HG02588 (cell line): ENCODE measurements at regions not wholly inside any gene's neighbourhood (a gene's known extent, or its start where the extent isn't known, plus 50 kb on each side); places are given as distances from the start of the nearest gene placed in this dataset.

ENCODE experiments used
- ATAC-seq: cut with Tn5 transposase; IDR thresholded peaks from one replicate; pipeline ENCODE4 v1.9.1; 2021; ENCODE audit warnings: mild to moderate bottlenecking, moderate library complexity; ENCODE audit not compliant: unreplicated experiment

DNA sequence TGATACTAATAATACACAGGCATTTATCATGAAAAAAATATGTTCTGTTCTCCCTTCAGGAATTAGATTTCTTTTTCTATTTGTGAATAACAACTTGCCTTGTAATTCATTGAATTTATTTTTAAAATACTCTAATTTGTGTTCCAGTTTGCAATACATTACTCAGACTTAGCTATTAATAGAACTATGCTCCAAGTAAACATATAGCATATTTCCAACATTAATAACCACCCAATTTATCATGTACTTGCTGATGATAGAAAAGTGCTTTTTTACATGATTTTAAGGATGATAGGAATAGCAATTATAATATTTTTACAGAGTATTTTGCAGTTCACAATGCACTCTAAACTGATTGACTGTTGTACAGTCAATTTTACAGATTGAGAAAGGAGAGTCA, 338.8 kb upstream of the SEMA3D start:
- ATAC-seq, result no peak

DNA sequence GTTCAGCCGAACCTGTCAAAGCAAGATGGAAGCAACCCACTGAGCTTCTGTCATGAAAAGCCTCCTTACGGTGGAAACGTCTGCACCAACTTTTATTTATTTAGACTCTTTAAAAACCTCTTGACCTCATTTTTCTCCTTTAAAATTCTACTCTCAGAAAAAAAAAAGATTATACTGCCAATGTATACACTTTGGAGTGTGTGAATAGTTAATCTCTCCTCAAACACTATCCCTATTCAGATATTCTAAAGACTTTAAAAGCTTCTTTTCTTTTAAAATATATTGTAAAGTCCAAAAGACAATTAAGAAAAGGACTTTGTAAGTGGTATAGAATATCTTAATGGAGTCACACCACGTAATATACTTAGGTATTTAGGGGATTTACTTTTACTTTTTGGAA, 335.2 kb upstream of the SEMA3D start:
- ATAC-seq, result no peak

DNA sequence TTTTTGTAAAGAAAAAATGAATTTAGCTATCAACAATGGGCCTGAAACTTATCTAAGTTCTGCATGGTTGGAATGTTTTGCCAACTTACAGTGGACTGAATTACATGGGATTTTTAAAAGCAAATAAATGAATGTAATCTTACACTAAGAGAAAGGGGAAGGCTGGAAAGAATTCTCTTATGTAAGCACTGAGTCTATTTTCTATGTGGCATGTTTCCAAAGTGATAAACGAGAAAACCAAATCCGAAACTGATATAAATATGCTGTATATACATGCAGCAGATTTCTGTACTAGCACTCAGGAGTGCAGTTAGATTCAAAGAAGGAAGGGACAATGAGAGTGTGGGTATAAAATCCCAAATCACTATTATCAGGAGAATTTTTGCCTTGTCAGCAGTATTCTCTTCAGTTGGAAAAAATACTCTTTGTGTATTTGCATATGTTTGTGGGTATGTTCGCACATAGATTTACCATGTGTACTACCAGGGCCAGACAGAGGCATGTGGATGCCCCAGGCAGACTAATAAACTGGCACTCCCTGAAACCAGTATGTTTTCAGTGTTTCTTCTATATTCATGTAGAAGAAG, 334.3 kb upstream of the SEMA3D start:
- ATAC-seq, result no peak

DNA sequence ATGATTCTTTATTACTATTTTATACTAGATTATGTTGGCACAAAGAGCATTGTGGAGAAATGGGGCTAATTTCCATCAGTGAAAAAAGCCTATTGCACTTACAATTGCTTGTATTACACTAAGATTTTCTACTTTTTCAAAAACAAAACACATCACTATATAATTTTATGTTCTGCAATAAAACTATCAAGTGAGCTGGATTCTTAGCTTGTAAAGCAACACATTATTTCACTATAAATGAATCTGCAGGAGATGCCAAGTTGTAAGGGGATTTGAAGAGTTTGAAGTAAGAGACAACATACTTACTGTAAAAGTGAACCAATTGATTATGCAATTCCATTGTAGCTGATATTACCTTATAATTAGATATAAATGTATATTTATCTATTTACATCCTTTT, 333.3 kb upstream of the SEMA3D start:
- no peak for ATAC-seq

DNA sequence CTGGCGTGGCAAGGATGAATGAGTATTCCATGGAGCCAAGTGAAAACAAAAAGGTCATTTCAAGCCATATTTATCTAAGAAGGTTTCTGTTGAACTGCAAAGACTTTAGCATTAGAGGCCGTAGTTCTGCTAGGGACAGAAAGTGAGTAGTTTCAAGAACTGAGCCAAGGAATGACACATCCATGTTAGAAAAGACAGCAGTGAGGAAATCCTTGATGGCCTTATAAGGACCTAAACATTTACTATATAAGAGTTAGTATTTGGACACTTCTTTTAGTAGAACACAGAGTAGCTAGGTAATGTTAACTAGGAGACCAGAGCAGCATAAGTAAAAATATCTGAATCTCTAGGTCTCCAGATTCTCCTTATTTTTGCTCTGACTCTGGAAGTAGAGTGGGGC, 329.8 kb upstream of the SEMA3D start:
- no peak for ATAC-seq

DNA sequence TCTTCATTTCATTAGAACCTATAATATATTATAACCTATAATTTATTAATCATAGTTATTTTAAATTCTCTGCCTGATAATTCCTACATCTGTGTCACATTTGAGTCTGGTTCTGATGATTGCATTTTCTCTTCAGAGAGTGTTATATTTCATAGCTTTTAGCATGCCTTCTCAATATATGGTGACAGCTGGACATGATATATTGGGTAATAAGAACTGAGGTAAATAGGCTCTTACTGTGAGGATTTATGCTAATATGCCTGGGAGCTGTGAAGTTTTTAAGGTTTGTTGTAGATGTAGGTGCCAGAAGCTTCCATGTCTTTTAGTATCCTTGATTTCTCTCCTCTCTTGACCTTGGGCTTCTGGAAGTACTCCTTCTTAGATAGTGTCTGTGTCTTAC, 325.9 kb upstream of the SEMA3D start:
- ATAC-seq, result no peak

DNA sequence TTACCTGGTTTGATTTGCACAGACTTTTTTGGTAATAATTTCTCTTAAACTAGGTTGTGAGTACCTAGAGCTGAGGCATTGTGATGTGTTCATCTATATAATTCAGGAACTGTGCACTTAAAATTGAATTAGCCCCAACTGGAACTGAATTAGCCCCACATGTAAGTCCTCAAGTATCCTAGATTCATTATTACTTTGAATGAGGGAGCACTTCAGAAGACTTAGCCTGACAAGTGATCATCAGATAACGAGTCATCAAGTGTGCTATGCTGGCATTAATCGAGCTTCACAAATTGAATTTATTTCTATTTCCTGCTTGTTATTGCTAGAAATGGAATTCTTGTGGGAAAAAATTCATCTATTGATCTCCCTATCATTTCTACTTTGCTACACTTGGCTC, 323.4 kb upstream of the SEMA3D start:
- no peak for ATAC-seq

DNA sequence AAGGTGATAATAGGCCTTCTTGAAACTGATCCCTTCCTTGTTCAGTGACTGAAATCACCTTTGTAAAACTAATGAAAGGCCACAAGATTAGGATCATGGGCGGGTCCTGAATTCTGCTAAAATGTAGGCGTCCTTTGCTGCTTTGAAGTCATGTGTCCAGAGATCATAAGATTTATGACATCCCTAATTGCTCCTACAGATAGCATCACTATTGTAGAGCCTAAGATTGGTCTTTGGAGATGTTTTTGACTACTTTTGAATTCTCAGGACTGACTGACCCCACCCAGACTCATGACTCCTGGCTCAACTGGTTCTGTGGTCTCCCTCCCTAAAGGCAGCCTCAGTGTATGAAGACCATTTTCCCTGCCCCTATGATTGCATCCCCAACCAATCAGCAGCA, 322.6 kb upstream of the SEMA3D start:
- ATAC-seq, result no peak

DNA sequence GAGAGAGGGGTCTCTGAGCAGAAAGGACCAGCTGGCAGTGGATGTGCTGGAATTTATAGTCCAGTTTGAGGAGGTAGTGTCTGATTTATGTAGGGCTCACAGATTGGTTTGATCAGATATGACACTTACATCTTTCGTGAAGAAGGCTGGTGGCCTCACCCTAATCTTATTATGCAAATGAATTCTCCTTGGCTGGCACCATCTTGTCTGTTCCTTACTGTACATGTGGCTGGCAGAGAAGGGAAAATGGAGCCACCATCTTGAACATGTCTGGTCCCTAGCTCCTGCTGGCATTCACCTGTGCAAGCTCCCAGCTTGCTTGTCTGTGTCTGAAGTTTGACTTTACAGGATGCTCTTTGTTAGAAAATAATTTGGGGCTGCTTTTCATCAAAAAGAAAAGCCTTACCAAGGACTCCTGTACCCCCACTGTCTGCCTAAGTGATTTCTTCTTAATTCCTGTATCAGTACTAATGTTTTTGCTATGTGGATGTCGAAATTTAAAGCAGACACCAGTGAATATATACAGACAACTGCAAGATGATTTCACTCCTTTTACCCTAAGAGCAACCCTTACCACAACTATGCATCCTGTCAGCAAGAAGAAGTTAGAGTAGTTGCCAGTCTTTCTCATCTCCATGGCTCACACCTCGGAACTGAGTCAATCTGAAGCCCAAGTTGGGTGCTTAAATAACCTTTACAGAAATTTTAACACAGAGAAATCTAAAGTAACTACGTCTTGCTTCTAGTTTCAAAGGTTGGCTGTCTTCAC, 322.0 kb upstream of the SEMA3D start:
- no peak for ATAC-seq

DNA sequence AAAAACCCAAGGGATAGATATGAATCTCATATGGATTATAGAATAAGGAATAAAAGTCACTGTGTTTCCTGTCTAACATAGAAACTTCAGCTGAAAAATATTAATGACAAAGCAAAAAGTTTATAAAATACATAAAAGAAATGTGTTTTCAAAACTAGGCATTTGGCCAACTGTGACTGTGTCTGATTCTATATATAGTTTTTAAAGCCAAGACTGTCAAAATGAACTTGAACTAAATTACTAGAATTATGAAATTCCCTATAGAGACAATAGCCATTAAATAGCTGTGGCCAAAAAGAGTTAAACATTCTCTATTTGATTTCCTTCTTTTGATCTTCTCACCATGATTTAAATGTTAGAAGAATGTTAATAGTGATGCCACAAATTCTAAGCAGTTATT, 311.2 kb upstream of the SEMA3D start:
- no peak for ATAC-seq

DNA sequence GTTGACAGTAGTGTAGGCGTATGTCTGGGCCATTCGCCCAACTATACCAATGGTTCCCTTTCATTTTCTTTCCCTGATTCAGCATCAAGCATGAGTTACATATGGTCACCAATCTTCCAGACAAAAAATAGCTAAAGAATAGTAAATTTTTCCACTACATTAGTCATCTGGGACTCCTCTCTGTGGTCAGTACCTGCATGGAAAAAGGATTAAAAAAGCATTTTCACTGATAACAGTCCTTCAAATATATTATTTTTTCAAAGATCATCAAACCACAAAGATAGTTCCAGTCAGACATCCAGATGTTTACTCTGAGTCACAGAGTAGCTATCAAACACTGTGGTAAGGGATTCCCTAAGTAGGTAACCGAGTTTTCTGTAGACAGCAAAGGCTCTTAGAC, 302.6 kb upstream of the SEMA3D start:
- ATAC-seq, result no peak

DNA sequence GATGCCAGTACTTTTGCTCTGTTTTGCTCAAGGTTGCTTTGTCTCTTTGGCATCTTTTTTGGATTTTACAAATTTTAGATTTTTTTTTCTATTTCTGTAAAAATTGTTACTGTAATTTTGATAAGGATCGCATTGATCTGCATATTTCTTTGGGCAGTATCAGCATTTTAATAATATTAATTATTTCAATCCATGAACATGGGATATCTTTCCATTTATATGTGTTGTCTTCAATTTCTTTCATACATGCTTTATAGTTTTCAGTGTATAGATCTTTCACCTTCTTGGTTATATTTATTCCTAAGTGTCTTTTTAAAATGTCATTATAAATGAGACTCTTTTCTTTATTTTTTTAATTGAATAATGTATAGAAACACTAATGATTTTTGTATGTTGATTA, 301.6 kb upstream of the SEMA3D start:
- no peak for ATAC-seq

DNA sequence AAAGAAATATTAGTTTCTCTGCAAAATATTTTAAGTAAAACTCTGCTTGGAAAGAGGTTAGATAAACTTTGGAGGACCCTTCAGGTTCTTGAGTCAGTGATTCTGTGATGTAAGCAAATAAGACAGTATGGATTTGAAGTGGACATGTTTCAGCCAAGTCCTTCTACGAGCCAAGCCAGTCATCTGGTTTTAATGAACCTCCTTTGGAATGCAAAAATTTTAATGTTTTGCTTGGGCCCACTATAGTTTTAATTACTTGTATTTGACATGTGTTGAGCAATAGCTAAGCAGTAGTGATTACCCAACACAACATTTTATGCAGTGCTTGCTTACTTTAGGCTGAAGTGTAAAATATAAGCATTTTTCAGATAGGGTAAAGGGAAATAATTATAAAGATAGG, 296.3 kb upstream of the SEMA3D start:
- ATAC-seq, result no peak

DNA sequence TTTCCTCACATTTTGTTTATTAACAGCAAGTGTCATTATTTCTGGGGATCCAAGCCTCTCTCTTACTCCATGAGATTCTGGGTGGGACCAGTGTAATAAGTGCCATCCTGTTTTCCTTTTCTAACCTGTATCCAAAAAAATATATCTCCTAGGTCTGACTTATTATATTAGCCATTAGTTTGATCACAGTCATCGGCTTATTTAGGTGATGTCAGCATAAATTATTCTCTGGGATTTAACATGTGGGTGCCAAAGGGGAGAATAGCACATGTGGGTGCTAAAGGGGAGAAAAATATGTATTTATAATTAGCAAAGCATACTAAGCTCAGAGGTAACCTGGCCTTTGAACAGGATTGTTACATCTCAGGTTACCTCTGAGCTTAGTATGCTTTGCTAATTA, 293.8 kb upstream of the SEMA3D start:
- ATAC-seq, result no peak

DNA sequence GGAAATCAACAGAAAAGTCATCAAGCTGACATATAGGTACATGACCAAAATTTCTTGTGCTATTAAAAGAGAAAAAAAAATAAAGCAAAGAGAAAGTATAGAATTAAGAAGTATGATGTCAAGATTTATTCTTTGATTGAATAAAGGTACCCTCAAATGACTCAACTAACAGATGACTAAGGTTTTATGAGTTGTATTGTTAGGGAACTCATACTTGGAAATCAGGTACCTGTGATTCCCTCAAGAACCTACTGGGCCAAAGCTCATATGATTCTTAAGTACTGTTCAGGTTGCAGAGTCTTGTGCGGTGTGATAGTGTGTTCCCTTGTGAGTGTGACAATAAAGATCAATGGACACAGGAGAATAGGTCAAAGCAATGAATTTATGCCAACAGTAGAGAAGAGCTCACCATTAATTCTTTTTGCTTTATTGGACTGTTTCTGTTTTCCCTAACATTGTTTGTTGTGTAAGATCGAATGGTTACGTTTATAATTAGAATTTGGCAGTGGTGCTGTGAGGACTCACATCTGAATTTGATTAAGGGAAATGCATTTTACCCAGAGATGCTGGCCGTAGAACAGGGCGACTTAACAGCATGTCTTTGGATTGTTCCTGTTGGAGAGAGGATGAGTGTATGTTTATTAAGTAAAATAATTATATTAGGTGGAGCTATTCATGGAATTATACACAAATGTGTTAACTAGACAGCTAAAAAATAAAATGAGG, 293.2 kb upstream of the SEMA3D start:
- no peak for ATAC-seq

DNA sequence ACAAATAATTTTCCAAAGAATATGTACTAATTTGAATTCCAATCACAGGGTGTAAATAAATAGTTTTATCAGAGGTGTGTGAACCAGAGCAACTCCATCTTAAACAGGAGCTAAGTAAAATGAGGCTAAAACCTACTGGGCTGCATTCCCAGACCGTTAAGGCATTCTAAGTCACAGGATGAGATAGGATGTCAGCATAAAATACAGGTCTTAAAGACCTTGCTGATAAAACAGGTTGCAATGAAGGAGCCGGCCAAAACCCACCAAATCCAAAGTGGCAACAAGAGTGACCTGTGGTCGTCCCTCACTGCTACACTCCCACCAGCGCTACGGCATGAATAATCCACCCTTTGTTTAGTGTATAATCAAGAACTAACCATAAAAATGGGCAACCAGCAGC, 291.7 kb upstream of the SEMA3D start:
- no peak for ATAC-seq

DNA sequence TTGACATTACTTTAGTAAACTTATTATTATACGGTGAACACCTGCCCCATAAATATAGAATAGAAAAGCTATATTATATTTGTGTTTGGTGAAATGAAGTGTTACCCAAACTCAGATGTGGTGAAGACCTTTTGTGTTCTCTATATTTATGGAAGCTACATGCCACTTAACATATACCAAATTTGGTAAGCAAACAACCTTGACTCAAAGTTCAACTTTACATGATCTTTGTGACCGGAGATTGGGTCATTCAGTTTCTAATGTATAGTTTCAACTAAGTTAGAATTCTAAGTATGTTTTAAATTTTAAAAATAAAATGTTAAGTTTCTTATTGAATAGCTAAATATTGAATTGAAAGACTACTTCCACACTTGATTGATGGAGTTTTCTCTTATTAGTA, 288.6 kb upstream of the SEMA3D start:
- no peak for ATAC-seq

DNA sequence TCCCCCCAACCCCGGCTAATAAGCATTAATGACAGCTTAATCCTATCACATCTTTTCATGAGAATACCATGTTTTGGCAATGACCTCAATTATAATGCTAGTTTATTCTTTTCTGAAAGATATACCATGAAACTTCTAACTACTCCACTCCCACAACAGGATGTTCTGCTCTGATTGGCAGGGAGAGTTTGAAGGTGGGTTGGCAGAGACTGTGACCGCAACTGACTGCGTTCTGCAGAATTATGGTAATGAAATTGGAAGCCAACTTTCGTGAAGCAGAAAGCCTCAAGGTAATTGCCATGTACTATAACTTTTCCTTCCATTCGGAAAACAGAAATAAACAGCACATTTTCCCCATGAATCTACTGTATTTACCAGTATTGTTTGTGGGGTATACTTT, 288.2 kb upstream of the SEMA3D start:
- ATAC-seq, result no peak

DNA sequence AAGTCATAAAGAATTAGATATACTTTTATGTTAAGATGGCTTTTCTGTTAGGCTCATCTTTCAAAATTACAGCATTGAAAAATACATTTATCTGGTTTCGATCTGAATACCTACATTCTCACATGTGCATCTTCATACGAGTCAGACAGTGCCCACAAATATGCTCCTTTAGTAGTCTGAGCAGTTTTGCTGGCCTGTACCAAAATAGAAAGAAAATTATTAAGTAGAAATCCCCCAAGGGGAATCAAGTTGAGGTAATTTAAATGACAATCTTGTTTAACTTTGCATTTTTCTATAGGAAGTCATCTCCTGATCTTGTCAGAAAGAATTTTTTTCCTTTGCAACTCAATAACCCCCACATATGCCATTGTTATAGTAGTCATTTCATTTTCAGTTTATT, 287.4 kb upstream of the SEMA3D start:
- ATAC-seq, result peak; percentile 76

DNA sequence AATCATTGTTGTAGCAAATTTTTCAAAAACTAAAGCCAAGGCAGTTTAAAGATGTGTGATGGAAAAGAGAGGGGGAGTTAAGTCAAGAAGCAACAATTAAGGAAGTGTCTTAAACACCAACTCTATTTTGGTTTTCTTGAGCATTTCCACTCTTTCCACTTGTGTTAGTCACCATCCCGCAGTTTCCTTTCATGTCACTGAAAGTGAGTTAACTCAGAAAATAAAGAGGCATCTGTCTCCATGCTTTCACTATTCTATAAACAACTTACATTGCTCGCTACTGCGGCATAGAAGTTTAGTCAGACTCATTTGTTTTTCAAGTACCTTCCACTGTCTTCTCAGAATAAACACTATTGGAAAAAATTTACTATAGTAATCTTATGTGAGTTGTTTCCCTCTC, 284.9 kb upstream of the SEMA3D start:
- ATAC-seq, result no peak

DNA sequence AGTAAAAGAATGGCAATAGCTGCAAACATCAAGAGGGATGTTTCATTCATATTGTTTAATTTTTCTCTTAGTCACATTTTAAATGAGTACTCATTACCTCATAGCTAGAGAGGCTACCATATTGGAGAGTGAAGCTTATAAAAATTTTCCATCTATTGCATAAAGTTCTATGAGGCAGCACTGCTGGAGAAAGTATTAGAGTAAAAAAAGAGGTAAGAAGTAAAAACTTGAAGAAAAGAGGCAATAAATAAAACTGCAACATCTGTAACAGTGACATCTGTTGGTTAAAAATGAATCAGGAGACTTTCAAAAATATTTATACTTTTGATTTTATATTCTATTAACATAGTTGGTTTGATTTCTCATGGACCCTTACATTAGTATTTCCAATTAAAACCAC, 284.5 kb upstream of the SEMA3D start:
- ATAC-seq, result no peak

DNA sequence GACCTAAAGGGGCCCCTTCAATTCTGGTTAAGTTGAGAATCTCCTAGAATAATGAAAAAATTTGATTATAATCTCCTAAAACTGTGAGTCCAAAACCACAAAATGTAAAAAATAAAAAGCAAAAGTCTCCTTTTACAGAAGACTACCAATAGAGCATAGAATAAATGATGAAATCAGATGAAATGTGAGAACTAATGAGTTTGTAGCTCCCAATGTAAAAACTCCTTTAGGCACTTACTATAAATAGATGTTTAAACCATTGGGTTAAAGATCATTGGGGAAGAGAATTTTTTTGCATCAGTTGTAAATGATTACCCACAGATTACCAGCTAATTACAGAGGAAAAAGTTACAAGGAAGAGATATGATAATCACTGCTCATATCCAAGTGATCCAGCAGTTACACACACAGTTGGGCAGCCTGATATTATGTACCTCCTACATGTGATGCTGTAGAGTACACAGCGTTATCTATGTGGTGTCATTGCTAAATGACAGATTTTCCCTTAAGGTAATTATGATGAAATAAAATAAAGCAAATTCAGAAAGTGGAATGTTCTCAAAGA, 282.7 kb upstream of the SEMA3D start:
- ATAC-seq, result no peak
